GM18499 (cell line): ENCODE measurements at regions not wholly inside any gene's neighbourhood (a gene's known extent, or its start where the extent isn't known, plus 50 kb on each side); places are given as distances from the start of the nearest gene placed in this dataset.
"Not testable (repeated sequence)": the region's sequence is repeated elsewhere in the genome, so short reads cannot be mapped to it uniquely, and the experiment has no call there.

ENCODE experiments used
- ATAC-seq: cut with Tn5 transposase; IDR thresholded peaks from one replicate; pipeline ENCODE4 v1.9.1; 2021; ENCODE audit warnings: moderate number of reproducible peaks; ENCODE audit not compliant: insufficient read depth, unreplicated experiment

- no peak for ATAC-seq
Measured at GRCh38 chr4:112767386-112767785, 130.4 kb downstream of the LARP7 start.

DNA sequence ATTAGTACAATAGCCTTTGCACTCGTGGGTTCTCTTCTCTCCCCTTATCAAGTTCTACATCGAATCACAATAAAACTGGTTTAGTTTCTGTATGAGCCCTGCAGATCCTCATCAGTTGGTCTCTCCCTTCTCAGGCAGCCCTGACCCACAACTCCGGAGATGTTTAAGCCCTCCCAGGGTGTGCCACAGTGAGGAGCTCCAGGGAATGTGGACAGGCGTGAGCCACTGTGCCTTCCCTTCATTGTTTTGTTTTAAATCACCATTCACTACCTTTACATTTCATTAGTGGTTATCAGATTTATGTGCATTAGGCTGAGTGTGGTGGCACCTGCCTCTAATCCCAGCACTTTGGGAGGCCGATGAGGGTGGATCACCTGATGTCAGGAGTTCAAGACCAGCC, 133.2 kb downstream of the LARP7 start:
- no peak for ATAC-seq

- no peak for ATAC-seq
Measured at GRCh38 chr4:112775801-112776200, 138.9 kb downstream of the LARP7 start.

- no peak for ATAC-seq
Measured at GRCh38 chr4:112776535-112776934, 139.6 kb downstream of the LARP7 start.

- ATAC-seq = no peak
Measured at GRCh38 chr4:112778520-112778919, 141.6 kb downstream of the LARP7 start.

DNA sequence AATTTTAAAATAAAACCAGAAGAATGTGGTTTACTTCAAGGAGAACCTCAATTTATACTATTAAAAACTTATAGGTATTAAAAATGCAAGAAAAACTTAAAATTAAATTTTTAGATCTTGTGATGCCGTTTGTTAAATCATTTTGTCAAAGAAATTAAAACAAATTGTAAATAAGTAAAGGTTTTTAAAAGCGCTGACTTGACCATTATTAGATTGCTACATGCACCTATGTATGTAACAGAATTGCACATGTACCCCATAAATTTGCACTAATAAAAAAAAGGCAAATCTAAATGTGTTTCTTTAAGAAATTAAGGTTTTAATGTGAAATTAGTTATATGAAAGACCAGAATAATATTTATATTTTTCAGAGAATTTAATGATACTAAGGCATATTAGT, 156.1 kb downstream of the LARP7 start:
- no peak for ATAC-seq

DNA sequence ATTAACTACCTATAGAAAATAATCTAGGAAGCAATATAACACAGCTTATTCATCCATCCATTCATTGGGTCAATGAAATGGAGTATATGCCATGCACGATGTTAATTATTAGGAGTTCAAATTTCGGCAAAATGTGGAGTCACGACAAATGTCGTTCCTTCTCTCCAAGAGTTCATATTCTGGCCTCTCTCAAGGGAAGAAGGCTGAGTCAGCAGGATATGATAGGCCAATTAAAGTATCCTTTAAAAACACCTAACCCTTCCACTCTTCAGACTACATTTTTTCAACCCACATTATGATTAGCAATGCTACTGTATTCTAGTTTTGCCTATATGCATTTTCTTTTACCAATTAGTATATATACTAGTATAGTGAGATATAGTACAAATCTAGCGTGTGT, 163.1 kb downstream of the LARP7 start:
- no peak for ATAC-seq

- ATAC-seq = no peak
Measured at GRCh38 chr4:112801341-112801740, 164.4 kb downstream of the LARP7 start.

GRCh38 chr4:112802780-112803179, 165.8 kb downstream of the LARP7 start:
- ATAC-seq = no peak

- peak; percentile 71 for ATAC-seq
Measured at GRCh38 chr4:112807083-112807482, 170.1 kb downstream of the LARP7 start.

- ATAC-seq = no peak
Measured at GRCh38 chr4:112808001-112808400, 171.1 kb downstream of the LARP7 start.

DNA sequence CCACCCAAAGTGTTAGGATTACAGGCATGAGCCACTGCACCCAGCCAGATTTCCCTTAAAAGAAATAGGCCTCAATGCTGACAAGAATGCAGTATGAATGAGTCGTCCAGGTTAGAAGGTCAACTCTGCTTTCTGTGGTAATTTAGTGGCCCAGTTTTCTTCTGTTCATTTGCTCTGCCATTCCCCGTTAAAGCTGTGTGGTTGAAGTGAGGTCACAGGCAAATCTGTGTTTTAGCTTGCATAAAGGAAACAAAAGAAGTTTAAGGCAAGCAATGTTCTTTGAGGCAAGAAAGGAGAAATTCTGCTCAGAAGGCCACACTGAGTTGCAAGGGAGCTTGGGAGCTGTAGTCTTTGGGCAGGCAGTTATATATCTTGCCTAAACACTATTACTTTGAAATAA, 176.8 kb downstream of the LARP7 start:
- peak; percentile 54 for ATAC-seq

- peak; percentile 86 for ATAC-seq
Measured at GRCh38 chr4:112817933-112818593, 181.1 kb downstream of the LARP7 start.

- no peak for ATAC-seq
Measured at GRCh38 chr4:112818594-112818965, 181.6 kb downstream of the LARP7 start.

DNA sequence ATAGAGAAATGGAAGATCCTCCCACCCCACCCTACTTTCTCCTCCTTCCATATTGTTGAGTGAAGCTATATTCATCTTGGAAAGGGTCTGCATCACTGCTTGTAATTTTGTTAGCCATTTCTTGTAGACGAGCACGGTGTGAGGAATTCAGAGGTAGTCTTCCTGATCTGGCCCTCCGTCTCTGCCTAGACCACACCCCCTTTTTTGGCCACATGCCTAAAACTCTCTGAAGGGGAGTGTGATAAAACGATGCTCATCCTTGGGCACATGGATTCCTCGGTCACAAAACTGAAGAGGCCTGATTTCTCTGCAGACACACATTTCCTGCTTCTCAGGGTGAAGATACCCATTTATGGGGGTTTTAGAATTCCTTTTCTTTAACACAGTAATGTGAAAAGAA, 182.8 kb downstream of the LARP7 start:
- no peak for ATAC-seq

GRCh38 chr4:112823156-112823555, 186.2 kb downstream of the LARP7 start:
- no peak for ATAC-seq

DNA sequence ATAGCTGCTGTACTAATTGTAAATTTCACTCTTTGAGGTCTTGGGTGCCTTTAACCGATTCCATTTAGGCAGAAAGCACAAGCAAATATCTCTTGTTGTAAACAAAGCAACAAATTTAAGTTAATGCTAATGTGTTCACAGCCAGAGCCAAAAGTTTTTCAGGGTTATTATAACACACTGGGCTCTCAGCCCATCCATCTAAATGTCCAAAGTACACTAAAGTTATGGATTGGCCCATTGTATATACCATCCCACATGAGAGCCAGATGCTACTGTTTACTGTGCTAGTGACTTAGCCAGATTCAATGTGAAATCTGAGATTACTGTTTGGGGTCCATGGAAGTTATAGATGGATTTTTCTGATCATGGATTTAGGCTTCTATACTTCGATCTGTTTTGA, 186.7 kb downstream of the LARP7 start:
- ATAC-seq = no peak

- no peak for ATAC-seq
Measured at GRCh38 chr4:112830753-112831386, 193.9 kb downstream of the LARP7 start.

DNA sequence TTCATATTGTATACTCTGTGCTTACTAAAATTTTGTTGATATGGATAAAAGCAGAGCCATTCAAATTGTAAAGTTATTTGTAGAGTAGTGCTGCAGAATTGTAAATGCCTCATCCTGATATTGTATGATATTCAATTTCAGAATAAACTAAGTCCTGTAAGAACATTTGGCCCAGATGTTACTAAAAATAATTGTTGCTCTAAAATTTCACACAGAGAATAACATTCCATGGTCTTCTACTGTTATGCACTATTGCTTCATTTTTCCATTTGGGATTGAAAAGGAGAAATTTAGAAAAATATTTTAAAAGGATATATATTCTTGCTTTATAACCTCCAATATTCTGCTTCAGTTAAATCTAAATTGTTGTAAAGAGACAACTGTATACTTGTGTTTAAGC, 195.6 kb downstream of the LARP7 start:
- no peak for ATAC-seq

GRCh38 chr4:112836895-112837294, 200.0 kb downstream of the LARP7 start:
- ATAC-seq = no peak

DNA sequence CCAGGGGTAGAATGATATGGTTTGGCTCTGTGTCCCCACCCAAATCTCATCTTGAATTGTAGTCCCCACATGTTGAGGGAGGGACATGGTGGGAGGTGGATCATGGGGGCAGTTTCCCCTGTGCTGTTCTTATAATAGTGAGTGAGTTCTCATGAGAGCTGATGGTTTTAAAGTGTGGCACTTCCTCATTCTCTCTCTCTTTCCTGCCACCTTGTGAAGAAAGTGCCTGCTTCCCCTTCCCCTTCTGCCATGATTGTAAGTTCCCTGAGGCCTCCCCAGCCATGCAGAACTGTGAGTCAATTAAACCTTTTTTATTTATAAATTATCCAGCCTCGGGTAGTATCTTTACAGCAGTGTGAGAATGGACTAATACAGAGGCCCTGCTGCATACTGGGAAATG, 201.1 kb downstream of the LARP7 start:
- ATAC-seq = not testable (repeated sequence)

DNA sequence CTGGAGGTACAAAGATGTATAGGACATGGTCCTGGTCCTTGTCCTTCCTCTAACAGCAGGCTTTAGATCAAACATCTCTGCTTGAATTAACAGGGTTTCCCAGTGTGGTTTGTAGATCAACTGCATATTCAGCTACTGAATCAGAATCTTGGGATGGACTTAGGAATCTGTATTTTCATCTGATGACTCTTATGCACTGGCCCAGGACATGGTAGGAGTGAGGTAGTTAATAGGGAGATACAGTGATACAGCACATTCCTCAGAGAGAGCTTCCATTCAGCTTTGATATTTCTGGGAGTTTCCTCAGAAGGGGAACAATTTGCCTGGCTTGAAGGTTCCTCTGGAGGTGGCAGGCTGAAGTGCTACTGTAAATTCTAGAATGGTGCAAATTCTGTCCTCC, 203.1 kb downstream of the LARP7 start:
- no peak for ATAC-seq
